Fibroblast of lung (primary cell): ENCODE measurements at regions not wholly inside any gene's neighbourhood (a gene's known extent, or its start where the extent isn't known, plus 50 kb on each side); places are given as distances from the start of the nearest gene placed in this dataset.

Source experiments
- DNase-seq, 2 donors: peaks; one replicate each; pipeline versions ENCODE4 v3.0.0 to v3.0.0-alpha.2; 2010; ENCODE audit warnings: low read depth in 2 of 2
- H2AFZ ChIP-seq: 2 replicates; pipeline ENCODE4 v1.5.1; 2012; ENCODE audit warnings: low read length, control low read depth, inconsistent platforms
- H3K27ac ChIP-seq: 2 replicates; pipeline ENCODE4 v1.5.1; 2011; ENCODE audit warnings: low read length, control low read depth; ENCODE audit not compliant: insufficient read depth
- H3K27me3 ChIP-seq: 2 replicates; pipeline ENCODE4 v1.5.1; 2011; ENCODE audit warnings: mild to moderate bottlenecking, low read length; ENCODE audit not compliant: control insufficient read depth, insufficient read depth
- H3K36me3 ChIP-seq: 2 replicates; pipeline ENCODE4 v1.5.1; 2011; ENCODE audit warnings: low read length; ENCODE audit not compliant: control insufficient read depth, insufficient read depth
- H3K4me1 ChIP-seq: 2 replicates; pipeline ENCODE4 v1.5.1; 2011; ENCODE audit warnings: low read length; ENCODE audit not compliant: control insufficient read depth, insufficient read depth; ENCODE audit errors: extremely low read depth
- H3K4me2 ChIP-seq: 2 replicates; pipeline ENCODE4 v1.5.1; 2011; ENCODE audit warnings: low read length, control low read depth; ENCODE audit not compliant: insufficient read depth; ENCODE audit errors: extremely low read depth
- H3K4me3 ChIP-seq, 4 experiments: fragments of 200-600 bp in 1 of 4; sonication (generic) in 1 of 4; replicated peaks in 1 of 4; 2 replicates each; pipeline ENCODE4 v1.5.1; 2011 to 2016; ENCODE audit warnings: low read length in 4 of 4, low read depth in 3 of 4, mild to moderate bottlenecking in 3 of 4, control low read depth in 2 of 4, inconsistent platforms in 1 of 4, mixed read lengths in 1 of 4; ENCODE audit not compliant: insufficient read depth in 1 of 4; ENCODE audit errors: control extremely low read depth in 1 of 4
- H3K79me2 ChIP-seq: 2 replicates; pipeline ENCODE4 v1.5.1; 2012; ENCODE audit warnings: mild to moderate bottlenecking, low read length, inconsistent platforms; ENCODE audit not compliant: control insufficient read depth, insufficient read depth
- H3K9ac ChIP-seq: 2 replicates; pipeline ENCODE4 v1.5.1; 2011; ENCODE audit warnings: mild to moderate bottlenecking, low read length, control low read depth; ENCODE audit not compliant: insufficient read depth
- H3K9me3 ChIP-seq: 2 replicates; pipeline ENCODE4 v1.5.1; 2012; ENCODE audit warnings: low read depth, low read length; ENCODE audit not compliant: control insufficient read depth, insufficient read depth
- H4K20me1 ChIP-seq: 2 replicates; pipeline ENCODE4 v1.5.1; 2011; ENCODE audit warnings: low read length; ENCODE audit not compliant: control insufficient read depth, insufficient read depth; ENCODE audit errors: extremely low read depth
- CTCF ChIP-seq, 2 donors: IDR thresholded peaks in 1 of 2; conservative IDR thresholded peaks in 1 of 2; 1 replicate in 1 of 2; 2 replicates in 1 of 2; pipeline ENCODE4 v1.5.1; 2011 to 2012; ENCODE audit warnings: low read length in 2 of 2, control low read depth in 1 of 2, inconsistent platforms in 1 of 2, low read depth in 1 of 2, mild to moderate bottlenecking in 1 of 2
- EZH2 ChIP-seq: IDR thresholded peaks from 2 replicates; pipeline ENCODE4 v1.5.1; 2012; ENCODE audit warnings: low read length, control low read depth, mild to moderate bottlenecking; ENCODE audit errors: missing control alignments

- H3K36me3 ChIP-seq: no peaks in the 10 kb centered on the region
- H4K20me1 ChIP-seq: no peaks in the 10 kb centered on the region
- H3K9me3 ChIP-seq: no peaks in the 10 kb centered on the region
- no peak overlapping the region for H3K9ac ChIP-seq
- no peak overlapping the region for H3K4me2 ChIP-seq
- no peak overlapping the region for H3K27ac ChIP-seq
- no peak for DNase-seq
- H3K4me3 ChIP-seq: no peak overlapping the region
- H2AFZ ChIP-seq: no peak overlapping the region
- no peaks in the 10 kb centered on the region for H3K4me1 ChIP-seq
- H3K79me2 ChIP-seq: no peaks in the 10 kb centered on the region
- TF ChIP-seq EZH2 (no peak), CTCF (conservative IDR thresholded peaks at IDR 0.05 in 1 of 2, IDR thresholded peaks at IDR 0.05 in 1 of 2; ENCODE audit: low read depth in 1 of 2, low read length in 2 of 2) (no peak)
- H3K27me3 ChIP-seq: no peaks in the 10 kb centered on the region
Observed at GRCh38 chr17:71147906-71148305, 972.9 kb upstream of the SOX9 start.

- no peak overlapping the region for H3K27ac ChIP-seq
- DNase-seq: no peak
- no peaks in the 10 kb centered on the region for H3K9me3 ChIP-seq
- no peaks in the 10 kb centered on the region for H3K27me3 ChIP-seq
- no peak overlapping the region for H3K9ac ChIP-seq
- no peak overlapping the region for H2AFZ ChIP-seq
- no peak overlapping the region for H3K4me3 ChIP-seq
- H3K4me1 ChIP-seq: no peaks in the 10 kb centered on the region
- TF ChIP-seq EZH2: no peak
- no peak for TF ChIP-seq CTCF (conservative IDR thresholded peaks at IDR 0.05 in 1 of 2, IDR thresholded peaks at IDR 0.05 in 1 of 2; ENCODE audit: low read depth in 1 of 2, low read length in 2 of 2)
- no peaks in the 10 kb centered on the region for H3K36me3 ChIP-seq
- no peaks in the 10 kb centered on the region for H3K79me2 ChIP-seq
- no peaks in the 10 kb centered on the region for H4K20me1 ChIP-seq
- H3K4me2 ChIP-seq: no peak overlapping the region
Observed at GRCh38 chr17:71149607-71150006, 971.2 kb upstream of the SOX9 start.

- H3K9ac ChIP-seq: no peak overlapping the region
- no peak overlapping the region for H3K4me3 ChIP-seq
- no peak for TF ChIP-seq CTCF (conservative IDR thresholded peaks at IDR 0.05 in 1 of 2, IDR thresholded peaks at IDR 0.05 in 1 of 2; ENCODE audit: low read depth in 1 of 2, low read length in 2 of 2)
- no peak for TF ChIP-seq EZH2
- H2AFZ ChIP-seq: no peak overlapping the region
- no peak overlapping the region for H3K27ac ChIP-seq
- no peaks in the 10 kb centered on the region for H3K9me3 ChIP-seq
- no peak for DNase-seq
- no peaks in the 10 kb centered on the region for H3K4me1 ChIP-seq
- H4K20me1 ChIP-seq: no peaks in the 10 kb centered on the region
- H3K79me2 ChIP-seq: no peaks in the 10 kb centered on the region
- no peaks in the 10 kb centered on the region for H3K27me3 ChIP-seq
- no peak overlapping the region for H3K4me2 ChIP-seq
- H3K36me3 ChIP-seq: no peaks in the 10 kb centered on the region
Observed at GRCh38 chr17:71157297-71157696, 963.5 kb upstream of the SOX9 start.
